HG02623 (cell line): ENCODE measurements at regions not wholly inside any gene's neighbourhood (a gene's known extent, or its start where the extent isn't known, plus 50 kb on each side); places are given as distances from the start of the nearest gene placed in this dataset.
"Not testable (repeated sequence)": the region's sequence is repeated elsewhere in the genome, so short reads cannot be mapped to it uniquely, and the experiment has no call there.

ENCODE experiments used
- ATAC-seq: cut with Tn5 transposase; IDR thresholded peaks from one replicate; pipeline ENCODE4 v1.9.1; 2021; ENCODE audit warnings: moderate library complexity; ENCODE audit not compliant: unreplicated experiment

GRCh38 chr3:94778814-94779494, 716.1 kb downstream of the NSUN3 start:
- no peak for ATAC-seq

GRCh38 chr3:94779699-94780098, 716.8 kb downstream of the NSUN3 start:
- ATAC-seq: no peak

GRCh38 chr3:94784274-94784673, 721.4 kb downstream of the NSUN3 start:
- no peak for ATAC-seq

- no peak for ATAC-seq
These were observed 724.2 kb downstream of the NSUN3 start for GRCh38 chr3:94787066-94787465.

- no peak for ATAC-seq
These were observed 724.9 kb downstream of the NSUN3 start for GRCh38 chr3:94787734-94788270.

GRCh38 chr3:94794563-94794962, 731.7 kb downstream of the NSUN3 start:
- ATAC-seq: no peak

GRCh38 chr3:94799420-94800060, 736.7 kb downstream of the NSUN3 start:
- ATAC-seq: no peak

- ATAC-seq: no peak
These were observed 749.0 kb downstream of the NSUN3 start for GRCh38 chr3:94811836-94812235.

GRCh38 chr3:94821241-94821640, 758.4 kb downstream of the NSUN3 start:
- no peak for ATAC-seq

- ATAC-seq: no peak
These were observed 759.4 kb downstream of the NSUN3 start for GRCh38 chr3:94822298-94822697.

GRCh38 chr3:94846251-94846650, 783.4 kb downstream of the NSUN3 start:
- not testable (repeated sequence) for ATAC-seq

GRCh38 chr3:94862703-94863102, 799.8 kb downstream of the NSUN3 start:
- ATAC-seq: peak; percentile 70

GRCh38 chr3:94869059-94869547, 806.2 kb downstream of the NSUN3 start:
- no peak for ATAC-seq

GRCh38 chr3:94873751-94874150, 810.9 kb downstream of the NSUN3 start:
- no peak for ATAC-seq

- ATAC-seq: no peak
These were observed 812.3 kb downstream of the NSUN3 start for GRCh38 chr3:94875149-94875548.

- no peak for ATAC-seq
These were observed 824.2 kb downstream of the NSUN3 start for GRCh38 chr3:94887065-94887464.

GRCh38 chr3:94896994-94897393, 834.1 kb downstream of the NSUN3 start:
- no peak for ATAC-seq

- no peak for ATAC-seq
These were observed 841.4 kb downstream of the NSUN3 start for GRCh38 chr3:94904156-94904674.

GRCh38 chr3:94909726-94910125, 846.9 kb downstream of the NSUN3 start:
- ATAC-seq: no peak

- no peak for ATAC-seq
These were observed 849.8 kb downstream of the NSUN3 start for GRCh38 chr3:94912656-94913055.

GRCh38 chr3:94927175-94927574, 864.3 kb downstream of the NSUN3 start:
- ATAC-seq: no peak

GRCh38 chr3:94928921-94929320, 866.1 kb downstream of the NSUN3 start:
- ATAC-seq: no peak
